A549 (cell line): ENCODE measurements at regions not wholly inside any gene's neighbourhood (a gene's known extent, or its start where the extent isn't known, plus 50 kb on each side); places are given as distances from the start of the nearest gene placed in this dataset.

ENCODE experiments used
- ATAC-seq, 2 experiments: fragments of 200-7000 bp in 1 of 2; fragments of >200 bp in 1 of 2; cut with Nextera tagmentation in 1 of 2; cut with Tn5 transposase in 1 of 2; 3 replicates each; pipeline versions ENCODE4 v1.8.0 to v1.9.1; 2018 to 2020; ENCODE audit warnings: mild to moderate bottlenecking in 1 of 2, moderate library complexity in 1 of 2
- CTCF ChIA-PET: fragments of 300-600 bp; sonication (Branson Sonifier 250); formaldehyde crosslinking; extraction: SDS; loops from one replicate; lab custom pipeline; 2021; ENCODE audit warnings: antibody characterized with exemption, inconsistent platforms; lab: Yijun Ruan, JAX
- POLR2A ChIA-PET: fragments of 350-600 bp; formaldehyde crosslinking; extraction: SDS; loops from one replicate; lab custom pipeline; 2021; ENCODE audit warnings: antibody characterized with exemption, inconsistent platforms; lab: Yijun Ruan, JAX
- DNase-seq, 2 experiments: peaks; one replicate each; pipeline versions ENCODE4 v3.0.0 to v3.0.0-alpha.2; 2011 to 2016; ENCODE audit warnings: low read depth in 1 of 2, low spot score in 1 of 2
- FAIRE-seq: peaks from 2 replicates; lab custom pipeline; 2011; peaks lifted over from hg19 to GRCh38; lab: Jason Lieb, UNC
- H3K27ac ChIP-seq, 2 experiments: fragments of >200 bp; sonication (Bioruptor Twin); formaldehyde crosslinking; 3 replicates each; pipeline ENCODE4 v1.5.1; 2016 to 2017
- H3K4me1 ChIP-seq: fragments of >200 bp; sonication (Bioruptor Twin); formaldehyde crosslinking; 3 replicates; pipeline ENCODE4 v1.6.1; 2016
- H3K4me2 ChIP-seq: fragments of >200 bp; sonication (Bioruptor Twin); formaldehyde crosslinking; 3 replicates; pipeline ENCODE4 v1.6.1; 2016
- H3K4me3 ChIP-seq: fragments of >200 bp; sonication (Bioruptor Twin); formaldehyde crosslinking; 3 replicates; pipeline ENCODE4 v1.5.1; 2016
- H3K9me3 ChIP-seq: fragments of >200 bp; sonication (Bioruptor Twin); formaldehyde crosslinking; 3 replicates; pipeline ENCODE4 v1.6.1; 2016
- BHLHE40 ChIP-seq: IDR thresholded peaks from 2 replicates; pipeline ENCODE4 v1.6.1; 2012; ENCODE audit warnings: low read depth, low read length, inconsistent platforms
- CBX2 ChIP-seq: fragments of 200-600 bp; sonication (generic); IDR thresholded peaks from 2 replicates; pipeline ENCODE4 v1.6.1; 2016; ENCODE audit warnings: low read depth, mild to moderate bottlenecking, borderline replicate concordance
- CHD2 ChIP-seq: fragments of 150-350 bp; IDR thresholded peaks from 2 replicates; pipeline ENCODE4 v1.6.1; 2014; ENCODE audit warnings: low read length; ENCODE audit not compliant: partially characterized antibody
- CHD4 ChIP-seq: fragments of 200-600 bp; sonication (generic); IDR thresholded peaks from 2 replicates; pipeline ENCODE4 v1.6.1; 2016; ENCODE audit warnings: antibody characterized with exemption, mild to moderate bottlenecking, borderline replicate concordance
- E2F6 ChIP-seq: IDR thresholded peaks from 2 replicates; pipeline ENCODE4 v1.6.1; 2012; ENCODE audit warnings: low read depth, borderline replicate concordance
- EHF ChIP-seq: fragments of 250-450 bp; sonication (Bioruptor Pico); IDR thresholded peaks from 2 replicates; pipeline ENCODE4 v1.5.0; 2020; ENCODE audit warnings: mild to moderate bottlenecking
- EHMT2 ChIP-seq: fragments of 200-600 bp; sonication (generic); IDR thresholded peaks from 2 replicates; pipeline ENCODE4 v1.6.1; 2016; ENCODE audit warnings: antibody characterized with exemption, low read depth, mild to moderate bottlenecking, moderate library complexity
- EP300 ChIP-seq, 2 experiments: fragments of >200 bp; sonication (Bioruptor Twin); formaldehyde crosslinking; IDR thresholded peaks; 2 replicates in 1 of 2; 3 replicates in 1 of 2; pipeline ENCODE4 v1.6.1; 2016 to 2017
- ESRRA ChIP-seq: fragments of 150-350 bp; IDR thresholded peaks from 2 replicates; pipeline ENCODE4 v1.6.1; 2014; ENCODE audit warnings: mild to moderate bottlenecking, low read length, borderline replicate concordance
- FOSB ChIP-seq: fragments of 250-450 bp; sonication (Bioruptor Pico); IDR thresholded peaks from 2 replicates; pipeline ENCODE4 v1.5.0; 2020; ENCODE audit warnings: mild to moderate bottlenecking, moderate library complexity
- FOSL2 ChIP-seq, 2 experiments: fragments of 450-650 bp in 1 of 2; fragments of >200 bp in 1 of 2; sonication (Bioruptor Twin) in 1 of 2; formaldehyde crosslinking; IDR thresholded peaks; 2 replicates each; pipeline versions ENCODE4 v1.5.0 to v1.6.1; 2016 to 2020; ENCODE audit warnings: mild to moderate bottlenecking in 1 of 2, moderate library complexity in 1 of 2
- FOXS1 ChIP-seq: fragments of 250-450 bp; sonication (Bioruptor Pico); IDR thresholded peaks from 2 replicates; pipeline ENCODE4 v1.5.0; 2020; ENCODE audit warnings: mild to moderate bottlenecking, moderate library complexity
- HEYL ChIP-seq: fragments of 250-450 bp; sonication (Bioruptor Pico); IDR thresholded peaks from 2 replicates; pipeline ENCODE4 v1.8.0; 2021; ENCODE audit warnings: mild to moderate bottlenecking, moderate library complexity
- HMGXB4 ChIP-seq: fragments of 250-450 bp; sonication (Bioruptor Pico); IDR thresholded peaks from 2 replicates; pipeline ENCODE4 v1.5.0; 2021; ENCODE audit warnings: mild to moderate bottlenecking, moderate library complexity, borderline replicate concordance
- HOXB13 ChIP-seq: fragments of 250-450 bp; sonication (Bioruptor Pico); IDR thresholded peaks from 2 replicates; pipeline ENCODE4 v1.5.0; 2020; ENCODE audit warnings: low read depth, mild to moderate bottlenecking, moderate library complexity
- MAX ChIP-seq: IDR thresholded peaks from 2 replicates; pipeline ENCODE4 v1.6.1; 2012
- MYC ChIP-seq: IDR thresholded peaks from 2 replicates; pipeline ENCODE4 v1.6.1; 2012; ENCODE audit warnings: mild to moderate bottlenecking, inconsistent platforms, low read length, improper control_type of control experiment, borderline replicate concordance
- NFE2L2 ChIP-seq: fragments of 150-350 bp; conservative IDR thresholded peaks from 2 replicates; pipeline ENCODE4 v1.6.1; 2014; ENCODE audit warnings: low read length
- NPAS2 ChIP-seq: fragments of 250-450 bp; sonication (Bioruptor Pico); IDR thresholded peaks from 2 replicates; pipeline ENCODE4 v1.8.0; 2022; ENCODE audit warnings: mild to moderate bottlenecking, moderate library complexity, borderline replicate concordance
- POLR2A ChIP-seq: IDR thresholded peaks from 2 replicates; pipeline ENCODE4 v1.6.1; 2012; ENCODE audit warnings: mild to moderate bottlenecking, low read length
- POLR2AphosphoS2 ChIP-seq: conservative IDR thresholded peaks from 2 replicates; pipeline ENCODE4 v1.6.1; 2012; ENCODE audit warnings: low read length, improper control_type of control experiment, inconsistent platforms
- RAD21 ChIP-seq, 2 experiments: fragments of >200 bp in 1 of 2; sonication (Bioruptor Twin) in 1 of 2; formaldehyde crosslinking in 1 of 2; IDR thresholded peaks in 1 of 2; conservative IDR thresholded peaks in 1 of 2; 2 replicates in 1 of 2; 3 replicates in 1 of 2; pipeline ENCODE4 v1.6.1; 2012 to 2018; ENCODE audit warnings: inconsistent platforms in 1 of 2
- RFX5 ChIP-seq: fragments of 450-650 bp; IDR thresholded peaks from 2 replicates; pipeline ENCODE4 v1.7.1; 2014; ENCODE audit warnings: antibody characterized with exemption, mild to moderate bottlenecking, moderate library complexity
- RNF2 ChIP-seq: fragments of 200-600 bp; sonication (generic); IDR thresholded peaks from 2 replicates; pipeline ENCODE4 v1.6.1; 2016; ENCODE audit warnings: low read depth, mild to moderate bottlenecking, antibody characterized with exemption, moderate library complexity, borderline replicate concordance
- TFCP2L1 ChIP-seq: fragments of 250-450 bp; sonication (Bioruptor Pico); IDR thresholded peaks from 2 replicates; pipeline ENCODE4 v1.5.0; 2021; ENCODE audit warnings: mild to moderate bottlenecking
- ZFP36 ChIP-seq: fragments of 450-650 bp; IDR thresholded peaks from 2 replicates; pipeline ENCODE4 v1.6.1; 2014; ENCODE audit warnings: borderline replicate concordance; ENCODE audit not compliant: partially characterized antibody
- ZNF302 ChIP-seq: fragments of 250-450 bp; sonication (Bioruptor Pico); IDR thresholded peaks from 2 replicates; pipeline ENCODE4 v1.9.0; 2021; ENCODE audit warnings: inconsistent platforms, mild to moderate bottlenecking, moderate library complexity
- ZSCAN20 ChIP-seq: fragments of 250-450 bp; sonication (Bioruptor Pico); IDR thresholded peaks from 2 replicates; pipeline ENCODE4 v1.8.0; 2022; ENCODE audit warnings: mild to moderate bottlenecking, moderate library complexity
- WGBS: methylation state at CpG from one replicate; pipeline ENCODE4 v1.1.6; 2017; ENCODE audit errors: missing lambda C conversion rate; 5-methylcytosine and 5-hydroxymethylcytosine counted together
- TF ChIP-seq, protein P1 (sequence below): fragments of >200 bp; sonication (Bioruptor Twin); formaldehyde crosslinking; IDR thresholded peaks from 2 replicates; pipeline ENCODE4 v1.6.1; 2016
- TF ChIP-seq, protein P2 (sequence below): fragments of >200 bp; sonication (Bioruptor Twin); formaldehyde crosslinking; IDR thresholded peaks from 3 replicates; pipeline ENCODE4 v1.6.1; 2016
- TF ChIP-seq, protein P3 (sequence below): fragments of >200 bp; sonication (Bioruptor Twin); formaldehyde crosslinking; IDR thresholded peaks from 3 replicates; pipeline ENCODE4 v1.5.1; 2016

DNA sequence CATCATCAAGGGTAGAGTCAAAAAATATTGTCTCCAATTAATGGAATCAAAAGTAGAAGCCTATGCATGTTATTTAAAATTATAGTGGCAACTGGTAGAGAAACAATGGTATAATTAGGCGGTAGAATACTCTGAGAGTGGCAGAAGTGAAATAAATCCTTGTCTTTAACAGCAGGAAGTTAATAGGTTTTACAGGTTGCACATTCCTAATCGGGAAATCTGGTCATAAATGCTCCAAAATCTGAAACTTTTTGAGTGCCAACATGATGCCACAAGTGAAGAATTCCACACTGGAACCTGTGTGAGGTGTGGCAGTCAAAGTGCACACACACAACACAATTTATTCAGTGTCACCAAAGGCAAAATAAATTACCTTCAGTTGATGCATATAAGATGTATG lies 433.4 kb downstream of the TAF11L14 start:
- ATAC-seq = no peak

GRCh38 chr5:18068826-18069225 lies 434.6 kb downstream of the TAF11L14 start:
- FAIRE-seq = no peak

More for the DNA sequence above, 433.4 kb downstream of the TAF11L14 start:
- Histone ChIP-seq H3K4me1 (no peaks in the 10 kb centered on the region), H3K4me3 (no peak overlapping the region), H3K4me2 (no peak overlapping the region), H3K9me3 (no peaks in the 10 kb centered on the region), H3K27ac (no peak overlapping the region)
- FAIRE-seq (no peak), DNase-seq (no peak)
- TF ChIP-seq FOSB (CRISPR knock-in tag) = no peak
- TF ChIP-seq RNF2 = no peak
- TF ChIP-seq FOXS1 = no peak
- no peak for TF ChIP-seq ESRRA
- TF ChIP-seq BHLHE40 = no peak
- TF ChIP-seq ZFP36 = no peak
- no peak for TF ChIP-seq HMGXB4 (CRISPR knock-in tag)
- TF ChIP-seq HOXB13 (CRISPR knock-in tag) = no peak
- no peak for TF ChIP-seq TFCP2L1 (CRISPR knock-in tag)
- TF ChIP-seq EP300 (IDR thresholded peaks at IDR 0.05) = no peak
- no peak for TF ChIP-seq ZNF302 (CRISPR knock-in tag)
- TF ChIP-seq, protein P1, sequence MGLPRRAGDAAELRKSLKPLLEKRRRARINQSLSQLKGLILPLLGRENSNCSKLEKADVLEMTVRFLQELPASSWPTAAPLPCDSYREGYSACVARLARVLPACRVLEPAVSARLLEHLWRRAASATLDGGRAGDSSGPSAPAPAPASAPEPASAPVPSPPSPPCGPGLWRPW = no peak
- no peak for TF ChIP-seq CBX2
- no peak for TF ChIP-seq NFE2L2
- TF ChIP-seq CHD4 = no peak
- TF ChIP-seq MYC = no peak
- TF ChIP-seq POLR2A = no peak
- POLR2A ChIA-PET = no interaction called here
- CTCF ChIA-PET = no interaction called here
- WGBS = 37% methylated on average over 2 of the region's 2 CpGs

More at GRCh38 chr5:18068826-18069225, 434.6 kb downstream of the TAF11L14 start:
- H3K9me3 ChIP-seq = no peaks in the 10 kb centered on the region
- no peaks in the 10 kb centered on the region for H3K4me1 ChIP-seq
- CTCF ChIA-PET = interaction anchor here (1.5 kb wide), 1 partner anchor 852 kb away, joined by 5 read pairs; no protein-coding TSS in a partner anchor
- H3K4me3 ChIP-seq = no peak overlapping the region
- H3K4me2 ChIP-seq = no peak overlapping the region
- H3K27ac ChIP-seq = no peak overlapping the region
- TF ChIP-seq E2F6 = no peak
- no peak for TF ChIP-seq CHD2
- no peak for TF ChIP-seq NPAS2 (CRISPR knock-in tag)
- TF ChIP-seq RAD21 (conservative IDR thresholded peaks at IDR 0.05 in 1 of 2, IDR thresholded peaks at IDR 0.05 in 1 of 2) = no peak
- TF ChIP-seq MYC = no peak
- no peak for TF ChIP-seq POLR2AphosphoS2
- TF ChIP-seq ZSCAN20 (CRISPR knock-in tag) = no peak
- TF ChIP-seq EP300 (IDR thresholded peaks at IDR 0.05) = no peak
- TF ChIP-seq RFX5 = no peak
- TF ChIP-seq HEYL (CRISPR knock-in tag) = no peak
- TF ChIP-seq FOSB (CRISPR knock-in tag) = no peak
- no peak for TF ChIP-seq BHLHE40
- TF ChIP-seq HOXB13 (CRISPR knock-in tag) = no peak
- TF ChIP-seq EHF = no peak
- TF ChIP-seq EHMT2 = no peak
- no peak for TF ChIP-seq FOSL2 (IDR thresholded peaks at IDR 0.05)
- no peak for TF ChIP-seq FOSL2 (CRISPR knock-in tag; IDR thresholded peaks at IDR 0.05)
- TF ChIP-seq, protein P2, sequence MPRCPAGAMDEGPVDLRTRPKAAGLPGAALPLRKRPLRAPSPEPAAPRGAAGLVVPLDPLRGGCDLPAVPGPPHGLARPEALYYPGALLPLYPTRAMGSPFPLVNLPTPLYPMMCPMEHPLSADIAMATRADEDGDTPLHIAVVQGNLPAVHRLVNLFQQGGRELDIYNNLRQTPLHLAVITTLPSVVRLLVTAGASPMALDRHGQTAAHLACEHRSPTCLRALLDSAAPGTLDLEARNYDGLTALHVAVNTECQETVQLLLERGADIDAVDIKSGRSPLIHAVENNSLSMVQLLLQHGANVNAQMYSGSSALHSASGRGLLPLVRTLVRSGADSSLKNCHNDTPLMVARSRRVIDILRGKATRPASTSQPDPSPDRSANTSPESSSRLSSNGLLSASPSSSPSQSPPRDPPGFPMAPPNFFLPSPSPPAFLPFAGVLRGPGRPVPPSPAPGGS = no peak
- TF ChIP-seq, protein P3, sequence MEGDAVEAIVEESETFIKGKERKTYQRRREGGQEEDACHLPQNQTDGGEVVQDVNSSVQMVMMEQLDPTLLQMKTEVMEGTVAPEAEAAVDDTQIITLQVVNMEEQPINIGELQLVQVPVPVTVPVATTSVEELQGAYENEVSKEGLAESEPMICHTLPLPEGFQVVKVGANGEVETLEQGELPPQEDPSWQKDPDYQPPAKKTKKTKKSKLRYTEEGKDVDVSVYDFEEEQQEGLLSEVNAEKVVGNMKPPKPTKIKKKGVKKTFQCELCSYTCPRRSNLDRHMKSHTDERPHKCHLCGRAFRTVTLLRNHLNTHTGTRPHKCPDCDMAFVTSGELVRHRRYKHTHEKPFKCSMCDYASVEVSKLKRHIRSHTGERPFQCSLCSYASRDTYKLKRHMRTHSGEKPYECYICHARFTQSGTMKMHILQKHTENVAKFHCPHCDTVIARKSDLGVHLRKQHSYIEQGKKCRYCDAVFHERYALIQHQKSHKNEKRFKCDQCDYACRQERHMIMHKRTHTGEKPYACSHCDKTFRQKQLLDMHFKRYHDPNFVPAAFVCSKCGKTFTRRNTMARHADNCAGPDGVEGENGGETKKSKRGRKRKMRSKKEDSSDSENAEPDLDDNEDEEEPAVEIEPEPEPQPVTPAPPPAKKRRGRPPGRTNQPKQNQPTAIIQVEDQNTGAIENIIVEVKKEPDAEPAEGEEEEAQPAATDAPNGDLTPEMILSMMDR = no peak
- no peak for TF ChIP-seq POLR2A
- no peak for TF ChIP-seq MAX
- WGBS = 87% methylated on average over 5 of the region's 5 CpGs
- ATAC-seq = no peak
- POLR2A ChIA-PET = no interaction called here
- DNase-seq = no peak
